Cardiac muscle cell (in vitro differentiated cells and primary cell): ENCODE measurements at regions not wholly inside any gene's neighbourhood (a gene's known extent, or its start where the extent isn't known, plus 50 kb on each side); places are given as distances from the start of the nearest gene placed in this dataset.

Source experiments
- DNase-seq, 2 donors: peaks; one replicate each; pipeline versions ENCODE4 v3.0.0 to v3.0.0-alpha.2; 2010 to 2017; ENCODE audit warnings: low read depth in 1 of 2, low spot score in 1 of 2
- H3K27ac ChIP-seq: fragments of 200-600 bp; sonication (generic); 2 replicates; pipeline ENCODE4 v1.5.1; 2016
- H3K27me3 ChIP-seq: fragments of 200-600 bp; sonication (generic); 2 replicates; pipeline ENCODE4 v1.6.0; 2016; ENCODE audit warnings: control low read depth
- H3K36me3 ChIP-seq: fragments of 200-600 bp; sonication (generic); 2 replicates; pipeline ENCODE4 v1.5.1; 2016; ENCODE audit warnings: control low read depth
- H3K4me1 ChIP-seq: fragments of 200-600 bp; sonication (generic); 2 replicates; pipeline ENCODE4 v1.8.1; 2017; ENCODE audit warnings: low read depth, mild to moderate bottlenecking, mixed run types
- H3K4me3 ChIP-seq: fragments of 200-600 bp; sonication (generic); 2 replicates; pipeline ENCODE4 v1.5.1; 2016; ENCODE audit warnings: mild to moderate bottlenecking
- H3K9me3 ChIP-seq: fragments of 200-600 bp; sonication (generic); 2 replicates; pipeline ENCODE4 v1.5.1; 2017; ENCODE audit warnings: low read depth, mild to moderate bottlenecking, control low read depth
- CTCF ChIP-seq: IDR thresholded peaks from 2 replicates; pipeline ENCODE4 v1.5.1; 2012; ENCODE audit warnings: low read depth, mild to moderate bottlenecking, low read length

GRCh38 chr1:187280031-187280430 is 451.3 kb downstream of the PLA2G4A start:
- no peak for TF ChIP-seq CTCF
- no peaks in the 10 kb centered on the region for H3K27me3 ChIP-seq
- H3K36me3 ChIP-seq, result no peaks in the 10 kb centered on the region
- H3K4me3 ChIP-seq, result no peak overlapping the region
- H3K4me1 ChIP-seq, result no peaks in the 10 kb centered on the region
- DNase-seq, result no peak
- H3K9me3 ChIP-seq, result no peaks in the 10 kb centered on the region
- no peak overlapping the region for H3K27ac ChIP-seq

GRCh38 chr1:187281085-187281484 is 452.3 kb downstream of the PLA2G4A start:
- H3K27ac ChIP-seq, result no peak overlapping the region
- H3K9me3 ChIP-seq, result no peaks in the 10 kb centered on the region
- no peaks in the 10 kb centered on the region for H3K27me3 ChIP-seq
- H3K4me3 ChIP-seq, result no peak overlapping the region
- no peaks in the 10 kb centered on the region for H3K4me1 ChIP-seq
- no peaks in the 10 kb centered on the region for H3K36me3 ChIP-seq
- DNase-seq, result no peak
- no peak for TF ChIP-seq CTCF

GRCh38 chr1:187283984-187284383 is 455.2 kb downstream of the PLA2G4A start:
- H3K4me1 ChIP-seq, result no peaks in the 10 kb centered on the region
- no peaks in the 10 kb centered on the region for H3K9me3 ChIP-seq
- H3K4me3 ChIP-seq, result no peak overlapping the region
- no peaks in the 10 kb centered on the region for H3K36me3 ChIP-seq
- H3K27me3 ChIP-seq, result no peaks in the 10 kb centered on the region
- DNase-seq, result no peak
- no peak for TF ChIP-seq CTCF
- H3K27ac ChIP-seq, result no peak overlapping the region

- no peak overlapping the region for H3K4me3 ChIP-seq
- H3K27ac ChIP-seq, result no peak overlapping the region
- H3K27me3 ChIP-seq, result no peaks in the 10 kb centered on the region
- no peaks in the 10 kb centered on the region for H3K36me3 ChIP-seq
- H3K4me1 ChIP-seq, result no peaks in the 10 kb centered on the region
- H3K9me3 ChIP-seq, result no peaks in the 10 kb centered on the region
- no peak for TF ChIP-seq CTCF
- no peak for DNase-seq
These were observed 465.9 kb downstream of the PLA2G4A start for GRCh38 chr1:187294421-187295201.

- H3K9me3 ChIP-seq, result no peaks in the 10 kb centered on the region
- H3K27me3 ChIP-seq, result no peaks in the 10 kb centered on the region
- peaks cover 8% of the 10 kb centered on the region for H3K4me1 ChIP-seq
- H3K36me3 ChIP-seq, result no peaks in the 10 kb centered on the region
- DNase-seq, result peak in 1 of 2 donors; percentile 4
- TF ChIP-seq CTCF, result no peak
- no peak overlapping the region for H3K27ac ChIP-seq
- no peak overlapping the region for H3K4me3 ChIP-seq
These were observed 471.3 kb downstream of the PLA2G4A start for GRCh38 chr1:187300081-187300480.
